NCI-H526 treated with DMSO at 0.1 percent for 48 hours (cell line): ENCODE measurements at regions not wholly inside any gene's neighbourhood (a gene's known extent, or its start where the extent isn't known, plus 50 kb on each side); places are given as distances from the start of the nearest gene placed in this dataset.
"Not testable (repeated sequence)": the region's sequence is repeated elsewhere in the genome, so short reads cannot be mapped to it uniquely, and the experiment has no call there.

Experiments
- DNase-seq: peaks from one replicate; lab custom pipeline; 2025; lab: John Stamatoyannopoulos, UW

DNA sequence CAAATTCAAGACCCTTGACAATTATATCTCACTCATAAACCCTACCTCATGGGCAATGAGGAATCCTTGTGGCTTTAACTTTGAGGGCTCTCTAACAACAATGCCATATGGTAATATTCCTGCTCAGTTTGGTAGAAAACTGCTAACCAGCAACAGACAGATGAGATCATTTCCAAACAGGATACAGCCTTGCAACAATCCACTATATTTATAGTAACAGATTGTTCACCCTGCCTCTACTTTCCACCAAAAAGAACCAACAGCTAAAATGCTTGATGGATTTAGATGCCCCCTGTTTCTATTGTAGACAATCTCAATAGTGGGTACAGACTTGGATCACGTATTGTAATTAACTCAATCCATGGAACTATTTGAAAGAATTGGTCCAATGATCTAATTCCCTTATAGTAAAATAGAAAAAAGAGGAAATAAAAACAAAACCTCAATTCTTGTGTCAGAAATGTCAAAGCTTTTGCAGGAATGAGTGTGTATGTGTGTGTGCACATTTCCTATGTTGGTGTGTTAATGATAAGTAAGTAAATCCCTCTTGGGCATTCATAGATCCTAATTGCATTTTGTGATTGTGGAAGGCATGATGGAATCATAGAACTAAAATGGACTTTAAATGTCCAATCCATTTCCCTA lies 100.0 kb upstream of the EDEM3 start:
- no peak for DNase-seq

- no peak for DNase-seq
Observed at GRCh38 chr1:184854036-184854435, 99.4 kb upstream of the EDEM3 start.

DNA sequence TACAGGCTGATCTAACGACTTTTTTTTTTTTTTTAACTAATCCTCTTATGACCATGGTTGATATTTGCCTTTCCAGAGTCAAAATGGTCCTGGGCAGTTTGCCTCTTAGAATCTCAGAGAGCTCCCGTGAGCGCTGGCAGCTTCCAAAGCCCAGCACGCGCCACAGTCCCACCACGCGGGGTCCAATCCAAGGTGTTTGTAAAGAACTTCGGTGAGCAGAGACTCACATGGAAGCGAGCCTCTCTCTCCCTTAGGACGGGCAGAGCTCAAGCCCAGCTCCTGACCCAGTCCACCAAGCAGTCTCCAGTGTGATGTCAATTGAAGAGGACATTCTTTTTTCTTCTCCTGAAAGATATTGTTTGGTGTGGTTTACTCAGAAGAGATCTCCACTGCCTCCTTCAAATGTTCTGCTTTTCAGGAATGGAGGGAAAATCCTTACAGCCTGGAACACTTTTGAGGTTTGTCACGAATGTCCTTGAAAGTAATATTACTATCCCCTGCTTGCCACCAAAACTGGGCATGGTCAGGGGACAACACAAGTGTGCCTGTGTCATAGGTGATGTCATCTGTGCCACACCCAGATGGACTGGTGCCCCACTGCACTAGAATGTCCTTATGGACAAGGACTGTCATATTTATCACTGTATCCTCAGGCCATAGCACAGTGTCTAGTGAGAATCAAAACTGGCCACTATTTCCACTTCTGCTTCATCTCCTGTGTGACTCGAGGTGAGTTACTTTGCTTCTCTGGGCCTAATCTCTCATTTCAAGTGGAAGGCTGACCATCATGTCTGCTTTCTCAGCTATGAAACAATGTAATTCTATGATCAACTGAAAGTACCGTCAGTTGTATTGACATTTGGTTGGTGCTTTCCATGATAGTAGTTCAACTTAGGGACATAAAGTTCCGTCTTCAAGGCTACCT lies 97.4 kb upstream of the EDEM3 start:
- DNase-seq = no peak

DNA sequence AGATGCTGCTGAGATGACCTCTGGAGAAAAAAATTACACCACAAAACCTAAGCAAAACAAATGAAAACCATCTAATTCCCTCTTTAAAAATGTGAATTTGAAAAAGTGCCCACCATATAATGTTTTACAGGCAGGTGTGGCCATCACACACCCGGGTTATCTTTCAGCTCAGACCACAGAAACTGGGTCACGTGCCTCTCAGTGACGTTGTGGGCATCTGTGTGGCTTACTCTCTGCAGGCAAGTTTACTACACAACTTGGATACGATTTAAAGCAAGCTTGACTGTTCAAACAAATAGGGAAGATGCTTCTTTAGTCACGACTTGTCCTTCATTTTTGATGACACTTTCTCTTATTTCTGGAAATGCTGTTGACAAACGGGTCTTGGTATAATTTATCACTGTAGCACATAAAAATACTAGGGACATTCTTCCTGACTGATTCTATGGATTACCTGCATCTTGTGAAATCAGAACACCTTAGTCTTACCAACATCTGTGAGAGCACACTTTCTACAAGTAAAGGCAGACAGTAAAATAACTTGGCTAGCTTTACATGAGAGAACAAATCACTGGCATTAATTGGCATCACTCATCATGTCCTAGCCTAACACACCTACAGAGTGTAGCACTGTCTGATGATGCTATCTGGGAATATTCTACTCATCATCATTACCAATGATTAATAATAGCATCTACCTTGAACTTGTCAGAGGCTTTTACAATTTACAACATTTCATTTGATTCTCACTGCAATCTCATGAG lies 89.3 kb upstream of the EDEM3 start:
- no peak for DNase-seq

GRCh38 chr1:184840596-184840995 lies 85.9 kb upstream of the EDEM3 start:
- DNase-seq = no peak

DNA sequence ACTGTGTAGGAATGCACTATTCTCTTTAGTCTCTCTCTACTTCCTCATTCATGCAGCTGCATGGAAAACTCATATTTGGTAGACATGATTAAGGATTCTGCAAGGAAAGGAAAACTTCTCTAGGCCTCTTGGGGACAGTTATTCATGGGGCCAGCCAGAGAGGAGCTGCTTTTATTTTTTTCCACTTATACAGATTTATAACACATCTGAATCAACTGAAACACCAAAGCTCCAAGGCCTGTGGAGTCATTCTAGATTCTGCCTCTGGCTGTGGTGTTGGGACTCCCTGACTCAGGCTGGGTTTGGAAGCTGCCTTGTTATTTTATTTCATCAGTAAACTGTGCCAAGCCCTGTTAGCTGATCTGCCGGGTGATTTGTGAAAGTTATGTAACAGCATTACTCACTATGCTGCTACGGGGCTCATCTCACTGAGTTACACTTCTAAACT lies 83.9 kb upstream of the EDEM3 start:
- DNase-seq = no peak

GRCh38 chr1:184836934-184837895 lies 82.6 kb upstream of the EDEM3 start:
- DNase-seq = peak; percentile 94

DNA sequence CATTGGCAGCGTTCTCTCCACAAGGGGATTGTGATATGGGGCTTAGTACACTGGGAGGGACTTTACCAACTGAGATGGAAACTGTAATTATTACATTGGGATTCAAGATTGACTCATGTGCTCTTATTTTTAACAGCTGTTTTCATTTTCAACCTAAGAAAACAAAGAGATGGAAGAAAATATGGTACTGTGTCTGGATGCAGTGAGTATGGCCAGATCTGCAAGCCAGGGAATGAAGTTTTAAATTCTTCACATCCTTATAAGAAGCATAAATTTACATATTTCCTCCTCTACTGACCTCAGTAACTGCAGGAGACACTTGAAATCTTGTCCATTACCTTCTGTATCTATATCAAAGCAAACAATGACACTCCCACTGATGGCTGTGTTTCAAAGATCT lies 81.5 kb upstream of the EDEM3 start:
- DNase-seq = no peak

DNA sequence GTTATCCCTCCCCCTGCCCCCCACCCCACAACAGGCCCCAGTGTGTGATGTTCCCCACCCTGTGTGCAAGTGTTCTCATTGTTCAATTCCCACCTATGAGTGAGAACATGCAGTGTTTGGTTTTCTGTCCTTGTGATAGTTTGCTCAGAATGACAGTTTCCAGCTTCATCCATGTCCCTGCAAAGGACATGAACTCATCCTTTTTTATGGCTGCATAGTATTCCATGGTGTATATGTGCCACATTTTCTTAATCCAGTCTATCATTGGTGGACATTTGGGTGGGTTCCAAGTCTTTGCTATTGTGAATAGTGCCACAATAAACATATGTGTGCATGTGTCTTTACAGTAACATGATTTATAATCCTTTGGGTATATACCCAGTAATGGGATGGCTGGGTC lies 79.3 kb upstream of the EDEM3 start:
- DNase-seq = not testable (repeated sequence)

DNA sequence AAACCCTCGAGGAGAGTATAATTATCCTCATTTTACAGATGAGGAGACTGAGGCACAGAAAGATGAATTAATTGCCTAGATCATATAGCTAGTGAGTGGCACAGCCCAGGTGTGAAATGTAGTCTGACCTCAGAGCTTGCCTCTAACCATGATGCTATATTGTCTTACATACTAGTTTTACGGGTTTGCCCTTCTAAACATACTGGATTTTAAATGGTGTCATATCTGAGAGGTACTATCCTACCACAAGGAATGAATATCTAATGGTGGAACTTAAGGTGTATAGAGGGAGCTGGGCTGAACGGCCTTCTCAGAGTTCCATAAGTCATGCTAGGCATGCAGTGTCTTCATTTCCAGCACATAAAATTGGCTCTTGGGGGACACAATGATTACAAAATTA lies 77.9 kb upstream of the EDEM3 start:
- no peak for DNase-seq

GRCh38 chr1:184829496-184829895 lies 74.8 kb upstream of the EDEM3 start:
- DNase-seq = not testable (repeated sequence)

DNA sequence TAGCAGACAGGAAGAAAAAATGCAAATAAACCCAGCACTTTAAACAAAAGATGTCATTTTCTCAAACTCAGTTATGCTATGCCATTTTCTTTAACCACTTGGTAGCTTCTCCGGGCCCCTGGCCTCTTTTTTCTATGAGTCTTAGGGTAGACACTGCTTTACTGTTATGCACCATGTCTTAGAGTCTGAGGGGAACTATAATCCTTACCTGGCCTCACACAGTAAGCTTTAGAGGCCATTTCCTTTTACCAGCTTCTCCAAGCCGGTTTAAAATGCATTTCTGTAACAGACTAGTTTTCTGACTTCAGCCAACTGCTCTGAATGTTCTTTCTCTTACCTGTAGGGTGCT lies 73.7 kb upstream of the EDEM3 start:
- DNase-seq = no peak

GRCh38 chr1:184827600-184828368 lies 73.1 kb upstream of the EDEM3 start:
- no peak for DNase-seq

DNA sequence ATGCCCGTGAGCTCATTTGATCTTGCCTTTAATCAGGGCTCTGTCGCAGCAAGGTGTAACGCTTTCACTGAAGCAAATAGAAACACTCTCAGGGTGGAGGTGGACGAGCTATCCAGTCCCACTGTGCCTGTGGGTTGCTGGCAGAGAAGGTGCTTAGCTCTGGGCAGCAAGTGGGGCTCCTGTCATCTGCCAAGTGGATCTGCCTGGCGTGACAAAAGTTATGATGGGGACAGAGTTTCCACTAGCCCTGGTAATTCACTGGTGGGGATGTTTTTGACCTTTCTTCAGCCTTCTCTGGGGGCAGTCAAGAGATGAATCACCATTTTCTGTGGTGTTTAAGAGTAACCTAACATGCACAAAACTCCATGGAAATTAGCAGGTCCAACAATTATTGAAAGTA lies 71.3 kb upstream of the EDEM3 start:
- no peak for DNase-seq

DNA sequence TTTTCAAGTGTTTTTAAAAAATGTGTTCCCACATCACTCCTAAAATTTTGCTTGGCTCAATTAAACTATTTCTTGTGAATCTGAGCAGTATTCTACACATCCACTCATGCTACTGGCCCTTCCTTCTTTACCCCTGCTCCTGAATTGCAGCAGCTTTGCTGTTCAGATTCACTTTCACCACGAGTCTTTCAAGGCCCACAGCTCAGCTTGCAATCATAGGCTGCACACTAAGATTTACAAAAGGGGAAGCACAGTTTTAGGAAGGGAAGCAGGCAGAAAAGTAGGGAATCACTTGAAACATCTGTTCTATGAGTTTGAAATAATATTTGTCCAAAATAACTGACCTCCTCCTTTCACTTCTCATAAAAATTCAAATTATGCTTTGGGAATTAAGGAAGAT lies 70.9 kb upstream of the EDEM3 start:
- no peak for DNase-seq

DNA sequence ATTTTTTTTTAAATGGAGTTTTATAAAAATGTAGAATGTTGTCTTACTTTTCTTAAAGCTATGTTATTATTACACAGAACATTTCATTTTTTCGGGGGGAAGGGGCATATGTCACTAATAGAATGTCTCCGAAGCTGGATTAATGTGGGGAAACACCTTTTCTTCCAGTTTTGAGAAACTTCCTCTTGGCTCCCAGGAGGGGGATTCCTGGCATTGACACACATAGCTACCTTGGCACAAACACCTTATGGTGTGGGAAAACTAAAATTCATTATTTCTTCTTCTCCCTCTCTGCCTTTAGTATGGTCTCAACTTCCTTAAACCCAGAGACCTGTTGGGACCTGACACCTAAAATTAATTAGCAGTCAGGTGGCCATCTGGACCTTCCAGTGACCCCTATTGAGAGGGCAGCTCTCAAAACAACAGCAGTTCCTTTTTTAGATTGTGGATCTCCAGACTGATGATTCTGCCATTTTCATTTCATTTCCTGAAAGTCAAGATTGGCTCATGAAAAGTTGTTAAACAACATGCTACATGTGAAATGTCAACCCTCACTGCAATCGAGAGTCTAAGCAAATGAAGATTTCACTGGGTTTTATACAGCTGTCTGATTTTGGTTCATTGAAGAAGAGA lies 70.1 kb upstream of the EDEM3 start:
- no peak for DNase-seq

GRCh38 chr1:184823080-184823479 lies 68.4 kb upstream of the EDEM3 start:
- DNase-seq = no peak

DNA sequence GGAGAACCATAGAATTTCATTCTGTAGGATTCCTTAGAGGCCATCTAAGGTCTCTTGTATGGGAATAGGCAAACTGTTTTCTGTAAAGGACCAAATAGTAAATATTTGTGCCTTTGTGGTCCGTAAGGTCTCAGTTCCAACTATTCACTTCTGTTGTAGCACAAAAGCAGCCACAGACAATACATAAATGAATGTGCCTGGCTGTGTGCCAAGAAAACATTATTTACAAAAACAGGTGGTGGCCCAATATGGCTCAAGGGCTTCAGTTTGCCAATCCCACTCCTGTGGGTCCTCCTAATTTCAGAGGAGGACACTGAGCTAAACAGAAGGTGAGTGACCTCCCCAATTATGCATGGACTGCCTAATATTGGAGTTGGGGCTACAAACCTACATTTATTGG lies 67.6 kb upstream of the EDEM3 start:
- no peak for DNase-seq

DNA sequence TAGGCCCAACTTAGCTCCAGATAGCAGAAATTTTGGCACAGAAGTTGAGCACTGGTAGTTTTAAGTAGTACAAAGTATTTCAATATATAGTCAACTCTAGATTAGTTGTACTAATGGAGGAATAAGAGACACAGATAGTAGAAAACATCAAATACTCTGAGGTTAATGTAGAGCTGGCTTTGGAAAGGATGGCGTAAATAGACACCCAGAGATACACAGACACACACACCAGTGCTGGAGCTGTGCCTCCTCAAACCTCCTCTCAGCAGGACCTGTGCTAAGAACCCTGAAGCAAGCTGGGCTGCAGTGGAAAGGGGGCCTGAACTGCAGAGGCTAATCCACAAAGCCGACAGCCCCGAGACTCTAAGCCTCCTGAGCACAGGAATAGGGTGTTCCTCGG lies 67.0 kb upstream of the EDEM3 start:
- DNase-seq = no peak

DNA sequence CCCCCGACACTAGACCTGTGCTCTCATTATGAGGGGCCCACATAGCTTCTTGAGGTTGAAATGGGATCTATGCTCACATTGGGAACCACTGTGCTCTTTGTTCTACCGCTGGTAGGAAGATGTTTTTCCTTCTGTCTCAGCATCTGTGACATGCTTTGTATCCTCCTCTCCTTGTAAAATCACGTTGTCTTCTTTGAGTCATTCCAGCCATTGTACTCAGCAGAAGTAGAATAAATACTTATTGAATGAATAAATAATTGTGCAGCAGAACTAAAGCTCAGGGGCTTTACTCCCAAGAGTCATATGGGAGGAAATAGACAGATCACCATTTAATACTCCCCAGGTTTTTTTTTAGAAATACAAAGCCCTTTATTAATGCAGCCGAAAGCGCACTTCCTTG lies 66.3 kb upstream of the EDEM3 start:
- no peak for DNase-seq
